Right lobe of liver (tissue), 6 donors: ENCODE measurements at regions not wholly inside any gene's neighbourhood (a gene's known extent, or its start where the extent isn't known, plus 50 kb on each side); places are given as distances from the start of the nearest gene placed in this dataset.
A peak's percentile ranks its signal among the peaks of the same experiment; 100 is the strongest.

Source experiments
- ATAC-seq, 4 donors: fragments of 200-7000 bp; cut with Tn5 transposase; one replicate each; pipeline ENCODE4 v1.9.1; 2020; ENCODE audit warnings: mild to moderate bottlenecking in 4 of 4, moderate library complexity in 4 of 4
- DNase-seq, 3 donors: peaks; one replicate each; pipeline ENCODE4 v3.0.0-alpha.2; 2020
- H3K27ac ChIP-seq, 3 donors: fragments of 200-600 bp; one replicate each; pipeline ENCODE4 v1.8.0; 2022
- H3K27me3 ChIP-seq, 2 donors: fragments of 200-600 bp; one replicate each; pipeline ENCODE4 v1.8.0; 2022
- H3K36me3 ChIP-seq, 4 donors: fragments of 200-600 bp; sonication (generic) in 1 of 4; one replicate each; pipeline versions ENCODE4 v1.5.1 to v1.8.0; 2017 to 2022; ENCODE audit warnings: control low read depth in 1 of 4
- H3K4me1 ChIP-seq, 4 donors: fragments of 200-600 bp; sonication (generic) in 1 of 4; one replicate each; pipeline versions ENCODE4 v1.5.1 to v1.8.0; 2017 to 2022; ENCODE audit warnings: control low read depth in 1 of 4
- H3K4me3 ChIP-seq, 3 donors: fragments of 200-600 bp; one replicate each; pipeline ENCODE4 v1.8.0; 2022
- H3K9me3 ChIP-seq, 4 donors: fragments of 200-600 bp; sonication (generic) in 1 of 4; one replicate each; pipeline versions ENCODE4 v1.5.1 to v1.8.0; 2017 to 2022; ENCODE audit warnings: control low read depth in 1 of 4
- POLR2A ChIP-seq: fragments of 450-650 bp; IDR thresholded peaks from one replicate; pipeline ENCODE4 v1.6.1; 2017; ENCODE audit warnings: antibody characterized with exemption, mild to moderate bottlenecking
- WGBS: methylation state at CpG from one replicate; pipeline ENCODE4 v1.1.6; 2018; ENCODE audit warnings: low coverage, low lambda C conversion rate; ENCODE audit not compliant: insufficient coverage; ENCODE audit errors: missing lambda C conversion rate; 5-methylcytosine and 5-hydroxymethylcytosine counted together
- intact Hi-C, 2 donors: fragments of 100-400 bp; cut with DNase I; formaldehyde crosslinking; loops; one replicate each; pipeline versions ENCODE4 v1.11.2 to v1.14.1; 2022
- TF ChIP-seq, protein P1 (sequence below), 4 donors: fragments of 200-600 bp in 3 of 4; fragments of 450-650 bp in 1 of 4; IDR thresholded peaks; one replicate each; pipeline versions ENCODE4 v1.5.1 to v1.8.0; 2016 to 2022; ENCODE audit warnings: antibody characterized with exemption in 4 of 4, mild to moderate bottlenecking in 2 of 4
- donor health status: DM: no; HTN: yes; CAD: no.
- donor health status: DM: no; HTN: no; CAD: no.
- donor health status: DM: no; HTN: no; CAD: no.
- donor health status: DM: no; HTN: yes; CAD: no.
- donor health status: DM: no; HTN: yes; CAD: no.

DNA sequence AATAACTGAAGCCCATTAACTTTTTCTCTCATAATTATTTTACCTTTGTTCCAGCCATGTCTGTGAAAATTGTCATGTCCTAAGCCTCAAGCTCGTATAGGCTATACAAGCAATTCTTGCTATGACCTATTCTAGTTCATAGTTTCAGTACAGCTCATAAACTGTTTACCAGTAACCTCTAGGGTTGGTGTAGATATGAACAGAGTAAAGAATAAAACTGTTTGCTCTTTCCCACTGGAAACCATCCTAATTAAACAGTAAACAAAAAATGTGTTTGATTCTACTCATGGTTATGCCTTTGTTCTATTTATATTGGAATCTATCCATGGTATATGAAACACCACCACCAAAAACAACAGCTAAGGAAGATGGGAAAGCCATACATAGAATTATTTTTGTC is 1444.0 kb upstream of the PCDH7 start:
- Histone ChIP-seq H3K4me3 (no peak overlapping the region), H3K4me1 (peaks cover 0 to 7% (median 0%) of the 10 kb centered on the region in 4 donors), H3K27ac (no peak overlapping the region), H3K36me3 (no peaks in the 10 kb centered on the region), H3K27me3 (no peaks in the 10 kb centered on the region), H3K9me3 (peaks cover 0 to 4% (median 0%) of the 10 kb centered on the region in 4 donors)
- intact Hi-C loops, result no loop called here
- ATAC-seq, result peak; percentile 69 to 95 (median 88)
- DNase-seq, result no peak
- WGBS, result 33% methylated on average over 1 of the region's 1 CpG
- no peak for TF ChIP-seq POLR2A
- TF ChIP-seq, protein P1, sequence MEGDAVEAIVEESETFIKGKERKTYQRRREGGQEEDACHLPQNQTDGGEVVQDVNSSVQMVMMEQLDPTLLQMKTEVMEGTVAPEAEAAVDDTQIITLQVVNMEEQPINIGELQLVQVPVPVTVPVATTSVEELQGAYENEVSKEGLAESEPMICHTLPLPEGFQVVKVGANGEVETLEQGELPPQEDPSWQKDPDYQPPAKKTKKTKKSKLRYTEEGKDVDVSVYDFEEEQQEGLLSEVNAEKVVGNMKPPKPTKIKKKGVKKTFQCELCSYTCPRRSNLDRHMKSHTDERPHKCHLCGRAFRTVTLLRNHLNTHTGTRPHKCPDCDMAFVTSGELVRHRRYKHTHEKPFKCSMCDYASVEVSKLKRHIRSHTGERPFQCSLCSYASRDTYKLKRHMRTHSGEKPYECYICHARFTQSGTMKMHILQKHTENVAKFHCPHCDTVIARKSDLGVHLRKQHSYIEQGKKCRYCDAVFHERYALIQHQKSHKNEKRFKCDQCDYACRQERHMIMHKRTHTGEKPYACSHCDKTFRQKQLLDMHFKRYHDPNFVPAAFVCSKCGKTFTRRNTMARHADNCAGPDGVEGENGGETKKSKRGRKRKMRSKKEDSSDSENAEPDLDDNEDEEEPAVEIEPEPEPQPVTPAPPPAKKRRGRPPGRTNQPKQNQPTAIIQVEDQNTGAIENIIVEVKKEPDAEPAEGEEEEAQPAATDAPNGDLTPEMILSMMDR (IDR thresholded peaks at IDR 0.05), result no peak

DNA sequence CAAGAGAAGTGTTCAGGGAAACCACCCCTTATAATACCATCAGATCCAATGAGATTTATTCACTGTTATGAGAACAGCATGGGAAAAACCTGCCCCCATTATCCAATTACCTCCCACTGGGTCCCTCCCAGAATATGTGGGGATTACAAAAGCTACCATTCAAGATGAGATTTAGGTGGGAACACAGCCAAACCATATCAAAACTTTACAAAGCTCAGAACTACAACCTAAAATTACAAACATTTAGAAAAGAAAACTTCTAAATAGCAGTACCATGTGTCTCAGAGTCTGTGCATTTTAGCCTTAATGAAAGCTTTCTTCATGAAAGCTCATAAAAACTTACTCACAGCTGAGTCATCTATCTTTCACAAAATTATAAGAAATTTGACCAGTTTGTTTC is 1442.8 kb upstream of the PCDH7 start:
- H3K4me3 ChIP-seq, result no peak overlapping the region
- H3K36me3 ChIP-seq, result no peaks in the 10 kb centered on the region
- TF ChIP-seq, protein P1 (IDR thresholded peaks at IDR 0.05), result no peak
- TF ChIP-seq POLR2A, result no peak
- H3K4me1 ChIP-seq, result peaks cover 0 to 7% (median 0%) of the 10 kb centered on the region in 4 donors
- DNase-seq (no peak), ATAC-seq (no peak)
- H3K27ac ChIP-seq, result no peak overlapping the region
- peaks cover 0 to 4% (median 0%) of the 10 kb centered on the region in 4 donors for H3K9me3 ChIP-seq
- intact Hi-C loops, result no loop called here
- H3K27me3 ChIP-seq, result no peaks in the 10 kb centered on the region

DNA sequence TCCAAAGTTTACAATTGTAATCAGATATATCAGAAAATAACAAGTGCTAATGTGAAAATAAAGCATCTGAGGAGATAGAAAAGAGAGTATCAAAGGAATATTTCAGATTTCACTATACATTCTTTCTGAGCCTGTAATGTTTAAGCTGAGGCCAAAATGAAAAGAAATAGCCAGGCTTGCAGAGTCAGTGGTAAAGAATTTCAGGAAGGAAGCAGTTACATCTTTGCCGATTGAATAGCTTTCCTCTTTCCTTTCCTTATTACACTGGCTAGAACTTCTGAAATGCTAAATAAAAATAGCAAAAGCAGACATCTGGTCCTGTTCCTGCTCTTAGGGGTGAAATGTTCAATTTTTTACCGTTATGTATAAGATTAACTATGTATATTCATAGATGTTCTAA is 1441.6 kb upstream of the PCDH7 start:
- TF ChIP-seq, protein P1 (IDR thresholded peaks at IDR 0.05), result no peak
- no peak for TF ChIP-seq POLR2A
- H3K4me1 ChIP-seq, result peaks cover 0 to 7% (median 0%) of the 10 kb centered on the region in 4 donors
- no peaks in the 10 kb centered on the region for H3K36me3 ChIP-seq
- intact Hi-C loops, result no loop called here
- no peak overlapping the region for H3K27ac ChIP-seq
- H3K9me3 ChIP-seq, result peaks cover 0 to 4% (median 0%) of the 10 kb centered on the region in 4 donors
- H3K27me3 ChIP-seq, result no peaks in the 10 kb centered on the region
- no peak overlapping the region for H3K4me3 ChIP-seq
- WGBS, result 34% methylated on average over 2 of the region's 2 CpGs
- ATAC-seq (no peak), DNase-seq (no peak)

DNA sequence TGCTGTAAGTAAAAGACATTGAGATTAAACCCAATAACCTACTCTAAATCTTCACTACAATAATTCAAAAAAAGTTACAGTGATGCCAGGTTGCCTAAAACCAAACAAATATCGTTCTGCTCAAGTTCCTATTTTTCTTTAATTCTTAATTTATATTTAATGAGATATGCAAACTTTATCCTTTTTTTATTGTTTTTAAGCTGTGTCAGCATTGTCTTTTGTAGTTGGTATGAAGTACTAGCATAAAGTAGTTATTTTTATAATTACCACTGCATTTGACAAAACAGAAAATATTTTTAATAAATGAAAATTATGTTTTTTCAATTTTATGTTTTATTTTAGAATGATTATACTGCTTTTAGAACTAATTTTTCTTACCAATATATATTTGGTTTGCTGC is 1431.1 kb upstream of the PCDH7 start:
- DNase-seq, result no peak
- 55% methylated on average over 1 of the region's 1 CpG for WGBS
- Histone ChIP-seq H3K36me3 (no peaks in the 10 kb centered on the region), H3K27ac (no peak overlapping the region), H3K4me3 (no peak overlapping the region), H3K4me1 (no peaks in the 10 kb centered on the region), H3K27me3 (no peaks in the 10 kb centered on the region), H3K9me3 (no peaks in the 10 kb centered on the region)
- ATAC-seq, result no peak
- intact Hi-C loops, result no loop called here
- no peak for TF ChIP-seq POLR2A
- TF ChIP-seq, protein P1 (IDR thresholded peaks at IDR 0.05), result no peak

DNA sequence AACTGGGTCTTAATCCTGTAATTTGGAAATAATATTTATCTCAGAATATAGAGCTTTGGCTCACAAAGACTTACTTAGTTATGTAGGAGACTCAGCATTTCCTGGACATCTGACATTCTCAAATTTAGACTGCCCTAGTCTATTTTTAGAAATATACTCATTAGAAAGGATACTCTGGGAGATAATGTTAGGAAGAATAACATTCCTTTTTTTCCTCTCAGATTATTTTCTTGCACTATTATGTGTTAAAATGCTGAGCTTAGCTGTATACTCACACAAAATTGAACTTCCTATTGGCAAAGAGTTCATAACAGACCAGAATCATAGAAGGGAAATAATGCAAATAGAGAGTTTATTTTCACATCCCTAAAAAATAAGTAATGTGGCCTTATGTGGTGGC is 1424.9 kb upstream of the PCDH7 start:
- no peaks in the 10 kb centered on the region for H3K9me3 ChIP-seq
- H3K27ac ChIP-seq, result no peak overlapping the region
- ATAC-seq (peak; percentile 38 to 59 (median 56)), DNase-seq (no peak)
- no peaks in the 10 kb centered on the region for H3K27me3 ChIP-seq
- no peaks in the 10 kb centered on the region for H3K4me1 ChIP-seq
- TF ChIP-seq, protein P1 (IDR thresholded peaks at IDR 0.05), result no peak
- TF ChIP-seq POLR2A, result no peak
- intact Hi-C loops, result no loop called here
- H3K4me3 ChIP-seq, result no peak overlapping the region
- no peaks in the 10 kb centered on the region for H3K36me3 ChIP-seq
